KMS-11 (cell line): ENCODE measurements at regions not wholly inside any gene's neighbourhood (a gene's known extent, or its start where the extent isn't known, plus 50 kb on each side); places are given as distances from the start of the nearest gene placed in this dataset.

Experiments
- H2AFZ ChIP-seq: fragments of 200-600 bp; sonication (generic); 2 replicates; pipeline ENCODE4 v1.6.1; 2016; ENCODE audit warnings: antibody characterized with exemption, mixed run types, low read depth
- H3K27ac ChIP-seq: fragments of 200-600 bp; sonication (generic); 2 replicates; pipeline ENCODE4 v1.6.1; 2016; ENCODE audit warnings: mild to moderate bottlenecking, mixed run types
- H3K27me3 ChIP-seq: fragments of 200-600 bp; sonication (generic); 2 replicates; pipeline ENCODE4 v1.6.1; 2017; ENCODE audit warnings: mild to moderate bottlenecking, low read depth, mixed run types, moderate library complexity; ENCODE audit not compliant: insufficient read depth
- H3K36me3 ChIP-seq: fragments of 200-600 bp; sonication (generic); 2 replicates; pipeline ENCODE4 v1.6.1; 2017; ENCODE audit warnings: mild to moderate bottlenecking, mixed run types; ENCODE audit not compliant: insufficient read depth
- H3K4me1 ChIP-seq: fragments of 200-600 bp; sonication (generic); 2 replicates; pipeline ENCODE4 v1.6.1; 2016; ENCODE audit warnings: mild to moderate bottlenecking, low read depth, mixed run types; ENCODE audit not compliant: poor library complexity, severe bottlenecking
- H3K4me2 ChIP-seq: fragments of 200-600 bp; sonication (generic); 2 replicates; pipeline ENCODE4 v1.7.0; 2016; ENCODE audit warnings: mild to moderate bottlenecking, mixed run types
- H3K4me3 ChIP-seq: fragments of 200-600 bp; sonication (generic); IDR thresholded peaks from 2 replicates; pipeline ENCODE4 v1.6.1; 2017; ENCODE audit warnings: low read depth, low read length, mixed read lengths; ENCODE audit not compliant: insufficient read depth
- H3K79me2 ChIP-seq: fragments of 200-600 bp; sonication (generic); 2 replicates; pipeline ENCODE4 v1.6.1; 2016; ENCODE audit warnings: low read depth, mixed run types; ENCODE audit not compliant: insufficient read depth
- H3K9ac ChIP-seq: fragments of 200-600 bp; sonication (generic); 2 replicates; pipeline ENCODE4 v1.6.1; 2016; ENCODE audit warnings: mild to moderate bottlenecking, mixed run types
- H4K20me1 ChIP-seq: fragments of 200-600 bp; sonication (generic); 2 replicates; pipeline ENCODE4 v1.6.1; 2016; ENCODE audit warnings: mild to moderate bottlenecking, mixed run types; ENCODE audit not compliant: insufficient read depth
- TF ChIP-seq, protein P1 (sequence below): fragments of 200-600 bp; sonication (generic); conservative IDR thresholded peaks from 2 replicates; pipeline ENCODE4 v1.6.1; 2017; ENCODE audit warnings: low read depth, mild to moderate bottlenecking, antibody characterized with exemption, low read length, moderate library complexity, mixed read lengths

DNA sequence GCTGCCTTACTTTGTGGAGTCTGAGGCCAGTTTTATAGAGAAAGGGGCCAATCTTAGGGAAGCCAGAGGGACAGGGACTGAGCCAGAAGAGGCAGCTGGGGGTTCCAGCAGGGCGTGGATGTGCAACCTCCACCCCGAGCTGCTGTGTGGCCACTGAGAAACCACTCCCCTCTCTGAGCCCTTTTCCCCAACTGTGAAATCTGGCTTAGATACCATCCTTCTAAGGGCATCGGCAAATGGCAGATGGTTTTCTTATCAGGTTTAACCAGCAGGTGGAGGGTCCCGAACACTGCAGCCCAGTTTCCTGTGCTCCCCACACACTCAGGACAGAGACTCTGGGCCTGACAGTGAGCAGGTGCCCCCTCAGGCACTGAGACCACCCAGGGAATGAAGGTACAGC is 55.8 kb upstream of the SLC6A6 start:
- H3K79me2 ChIP-seq: no peaks in the 10 kb centered on the region
- TF ChIP-seq, protein P1, sequence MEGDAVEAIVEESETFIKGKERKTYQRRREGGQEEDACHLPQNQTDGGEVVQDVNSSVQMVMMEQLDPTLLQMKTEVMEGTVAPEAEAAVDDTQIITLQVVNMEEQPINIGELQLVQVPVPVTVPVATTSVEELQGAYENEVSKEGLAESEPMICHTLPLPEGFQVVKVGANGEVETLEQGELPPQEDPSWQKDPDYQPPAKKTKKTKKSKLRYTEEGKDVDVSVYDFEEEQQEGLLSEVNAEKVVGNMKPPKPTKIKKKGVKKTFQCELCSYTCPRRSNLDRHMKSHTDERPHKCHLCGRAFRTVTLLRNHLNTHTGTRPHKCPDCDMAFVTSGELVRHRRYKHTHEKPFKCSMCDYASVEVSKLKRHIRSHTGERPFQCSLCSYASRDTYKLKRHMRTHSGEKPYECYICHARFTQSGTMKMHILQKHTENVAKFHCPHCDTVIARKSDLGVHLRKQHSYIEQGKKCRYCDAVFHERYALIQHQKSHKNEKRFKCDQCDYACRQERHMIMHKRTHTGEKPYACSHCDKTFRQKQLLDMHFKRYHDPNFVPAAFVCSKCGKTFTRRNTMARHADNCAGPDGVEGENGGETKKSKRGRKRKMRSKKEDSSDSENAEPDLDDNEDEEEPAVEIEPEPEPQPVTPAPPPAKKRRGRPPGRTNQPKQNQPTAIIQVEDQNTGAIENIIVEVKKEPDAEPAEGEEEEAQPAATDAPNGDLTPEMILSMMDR: no peak
- no peak overlapping the region for H2AFZ ChIP-seq
- no peak overlapping the region for H3K4me2 ChIP-seq
- no peak overlapping the region for H3K9ac ChIP-seq
- H3K4me3 ChIP-seq: no peak overlapping the region
- no peaks in the 10 kb centered on the region for H3K36me3 ChIP-seq
- no peak overlapping the region for H3K27ac ChIP-seq
- no peaks in the 10 kb centered on the region for H3K4me1 ChIP-seq
- H3K27me3 ChIP-seq: no peaks in the 10 kb centered on the region; the same call in 1 of the 2 replicates
- no peaks in the 10 kb centered on the region for H4K20me1 ChIP-seq

DNA sequence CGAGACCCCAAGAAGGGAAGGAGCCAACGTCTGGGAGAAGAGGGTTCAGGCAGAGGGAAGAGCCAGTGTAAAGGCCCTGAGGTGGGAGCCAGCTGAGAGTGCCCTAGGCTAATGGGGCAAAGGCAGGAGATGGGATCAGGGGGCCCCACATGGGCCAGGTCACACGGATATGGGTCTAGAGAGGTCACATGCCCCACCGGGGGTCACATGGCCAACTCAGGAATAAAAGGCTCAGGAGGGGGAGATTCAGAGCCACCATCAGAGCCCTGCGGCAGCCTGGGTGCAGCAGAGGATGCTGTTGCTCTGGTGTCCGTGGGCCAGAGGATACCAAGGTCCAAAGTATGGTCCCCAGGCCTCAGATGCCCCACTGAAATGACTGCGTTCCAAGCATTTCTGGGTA is 55.3 kb upstream of the SLC6A6 start:
- H3K9ac ChIP-seq: no peak overlapping the region
- no peak overlapping the region for H3K27ac ChIP-seq
- H3K36me3 ChIP-seq: no peaks in the 10 kb centered on the region
- TF ChIP-seq, protein P1: no peak
- H3K4me1 ChIP-seq: no peaks in the 10 kb centered on the region
- H4K20me1 ChIP-seq: no peaks in the 10 kb centered on the region
- H3K79me2 ChIP-seq: no peaks in the 10 kb centered on the region
- no peaks in the 10 kb centered on the region; the same call in 1 of the 2 replicates for H3K27me3 ChIP-seq
- no peak overlapping the region for H3K4me2 ChIP-seq
- no peak overlapping the region for H3K4me3 ChIP-seq
- H2AFZ ChIP-seq: no peak overlapping the region

DNA sequence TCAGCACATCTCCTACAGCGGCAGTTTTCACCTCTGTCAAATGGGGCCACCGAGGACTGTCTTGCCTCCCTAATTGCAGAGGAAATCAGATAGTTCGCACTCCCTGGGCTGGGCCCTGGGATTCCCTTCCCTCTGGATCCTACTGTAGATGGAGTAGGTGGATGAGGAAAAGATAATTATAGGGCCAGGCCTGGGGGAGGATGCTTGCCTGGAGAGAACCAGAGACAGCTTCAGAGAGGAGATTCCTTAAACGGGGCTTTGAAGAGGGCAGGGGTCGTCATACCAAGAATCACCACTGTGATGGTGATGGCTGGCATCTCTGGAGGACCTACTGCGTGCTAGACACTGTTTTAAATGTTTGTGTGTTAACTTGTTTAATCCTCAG is 50.8 kb upstream of the SLC6A6 start:
- H3K27ac ChIP-seq: no peak overlapping the region
- no peaks in the 10 kb centered on the region for H3K27me3 ChIP-seq
- no peaks in the 10 kb centered on the region for H3K4me1 ChIP-seq
- no peak overlapping the region for H3K4me2 ChIP-seq
- H3K36me3 ChIP-seq: no peaks in the 10 kb centered on the region
- TF ChIP-seq, protein P1: no peak
- H3K4me3 ChIP-seq: no peak overlapping the region
- no peak overlapping the region for H3K9ac ChIP-seq
- no peak overlapping the region for H2AFZ ChIP-seq
- H4K20me1 ChIP-seq: no peaks in the 10 kb centered on the region
- H3K79me2 ChIP-seq: no peaks in the 10 kb centered on the region

DNA sequence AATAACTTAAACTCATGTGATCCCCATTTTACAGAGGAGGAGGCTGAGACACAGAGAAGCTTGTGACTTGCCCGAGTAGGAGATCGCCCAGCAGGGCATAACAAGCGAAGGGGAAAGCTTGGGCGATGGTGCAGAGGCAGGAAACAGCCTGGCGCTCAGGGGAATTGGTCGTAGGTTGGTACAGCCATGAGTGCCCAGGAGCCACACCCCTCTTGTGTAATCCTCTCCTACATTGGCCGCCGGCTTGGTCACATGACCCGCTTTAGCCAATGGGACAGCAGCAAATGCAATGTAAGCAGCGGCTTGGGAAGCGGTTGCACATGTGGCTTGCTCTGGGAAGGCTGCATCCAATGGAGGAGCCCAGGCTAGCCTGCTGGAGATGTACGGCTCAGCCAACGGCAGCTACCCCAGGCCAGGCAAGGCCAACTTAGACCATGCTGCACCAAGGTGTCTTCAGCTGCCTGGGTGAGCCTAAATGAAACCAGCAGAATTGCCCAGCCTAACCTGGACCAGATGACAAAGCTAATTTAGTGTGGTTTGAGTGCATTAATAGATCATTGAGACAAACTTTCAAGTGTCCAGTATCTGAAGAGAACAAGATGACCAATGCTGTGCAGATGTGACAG is 50.3 kb upstream of the SLC6A6 start:
- Histone ChIP-seq H3K36me3 (no peaks in the 10 kb centered on the region), H3K4me1 (no peaks in the 10 kb centered on the region), H3K79me2 (no peaks in the 10 kb centered on the region), H3K4me3 (no peak overlapping the region), H3K4me2 (no peak overlapping the region), H3K27me3 (no peaks in the 10 kb centered on the region), H4K20me1 (no peaks in the 10 kb centered on the region), H2AFZ (no peak overlapping the region), H3K9ac (no peak overlapping the region), H3K27ac (no peak overlapping the region)
- TF ChIP-seq, protein P1: no peak
